ENCODE measurements at regions not wholly inside any gene's neighbourhood (a gene's known extent, or its start where the extent isn't known, plus 50 kb on each side); places are given as distances from the start of the nearest gene placed in this dataset.

GRCh38 chr4:152269448-152270191 is 266.3 kb downstream of the FBXW7 start:
- Histone ChIP-seq H3K4me1 (ENCODE audit: control insufficient read depth, insufficient read depth, low read length) (no peaks in the 10 kb centered on the region), H3K9ac (ENCODE audit: low read length) (no peak overlapping the region), H3K4me3 (ENCODE audit: low read length) (no peak overlapping the region), H3K27ac (ENCODE audit: low read depth, low read length) (no peak overlapping the region), H3K36me3 (ENCODE audit: control insufficient read depth, insufficient read depth, low read length) (no peaks in the 10 kb centered on the region), H3K27me3 (ENCODE audit: control insufficient read depth, insufficient read depth, low read length) (no peaks in the 10 kb centered on the region)

- no peaks in the 10 kb centered on the region for H3K36me3 ChIP-seq (ENCODE audit: control insufficient read depth, insufficient read depth, low read length)
- H3K27ac ChIP-seq (ENCODE audit: low read depth, low read length): no peak overlapping the region
Observed at GRCh38 chr4:152267811-152268210, 268.1 kb downstream of the FBXW7 start.

DNA sequence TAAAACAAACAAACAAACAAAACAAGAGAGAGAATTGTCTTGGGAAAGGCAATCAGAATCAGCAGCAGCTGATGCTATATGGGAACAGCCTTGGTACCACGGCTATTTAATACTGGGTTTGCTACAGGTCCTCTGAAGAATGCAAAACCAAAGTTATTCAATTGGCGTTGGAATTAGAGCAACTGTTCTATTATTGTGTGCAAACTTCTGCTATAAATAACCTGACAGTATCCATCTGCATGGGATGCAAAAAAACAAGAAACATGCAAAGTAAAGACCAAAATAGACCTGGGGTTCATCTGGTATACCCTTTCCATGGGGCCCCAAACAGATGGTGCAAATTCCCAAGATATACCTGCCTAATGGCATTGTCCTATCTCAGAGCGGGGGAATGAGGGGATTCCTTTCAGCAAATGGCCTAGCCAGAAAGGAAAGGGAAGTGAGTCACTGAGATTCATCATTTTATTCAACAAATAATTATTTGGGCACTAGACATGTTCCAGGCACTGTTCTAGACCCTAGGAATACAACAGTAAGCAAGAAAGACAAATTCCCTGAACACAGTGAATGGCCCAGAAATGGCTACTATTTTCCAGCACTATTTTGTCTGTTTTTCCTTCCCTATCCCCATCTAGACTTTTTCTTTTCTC is 268.9 kb downstream of the FBXW7 start:
- Histone ChIP-seq H3K4me3 (ENCODE audit: low read length) (no peak overlapping the region), H3K4me1 (ENCODE audit: control insufficient read depth, insufficient read depth, low read length) (no peaks in the 10 kb centered on the region), H3K27ac (ENCODE audit: low read depth, low read length) (no peak overlapping the region), H3K36me3 (ENCODE audit: control insufficient read depth, insufficient read depth, low read length) (no peaks in the 10 kb centered on the region), H3K9ac (ENCODE audit: low read length) (no peak overlapping the region), H3K27me3 (ENCODE audit: control insufficient read depth, insufficient read depth, low read length) (no peaks in the 10 kb centered on the region)

More at GRCh38 chr4:152267811-152268210, 268.1 kb downstream of the FBXW7 start:
- no peaks in the 10 kb centered on the region for H3K4me1 ChIP-seq (ENCODE audit: control insufficient read depth, insufficient read depth, low read length)
- H3K27me3 ChIP-seq (ENCODE audit: control insufficient read depth, insufficient read depth, low read length): no peaks in the 10 kb centered on the region
- H3K9ac ChIP-seq (ENCODE audit: low read length): no peak overlapping the region
- no peak overlapping the region for H3K4me3 ChIP-seq (ENCODE audit: low read length)

GRCh38 chr4:152265149-152265621 is 270.7 kb downstream of the FBXW7 start:
- Histone ChIP-seq H3K9ac (ENCODE audit: low read length) (no peak overlapping the region), H3K27ac (ENCODE audit: low read depth, low read length) (no peak overlapping the region), H3K27me3 (ENCODE audit: control insufficient read depth, insufficient read depth, low read length) (no peaks in the 10 kb centered on the region), H3K4me3 (ENCODE audit: low read length) (no peak overlapping the region), H3K4me1 (ENCODE audit: control insufficient read depth, insufficient read depth, low read length) (no peaks in the 10 kb centered on the region), H3K36me3 (ENCODE audit: control insufficient read depth, insufficient read depth, low read length) (no peaks in the 10 kb centered on the region)

DNA sequence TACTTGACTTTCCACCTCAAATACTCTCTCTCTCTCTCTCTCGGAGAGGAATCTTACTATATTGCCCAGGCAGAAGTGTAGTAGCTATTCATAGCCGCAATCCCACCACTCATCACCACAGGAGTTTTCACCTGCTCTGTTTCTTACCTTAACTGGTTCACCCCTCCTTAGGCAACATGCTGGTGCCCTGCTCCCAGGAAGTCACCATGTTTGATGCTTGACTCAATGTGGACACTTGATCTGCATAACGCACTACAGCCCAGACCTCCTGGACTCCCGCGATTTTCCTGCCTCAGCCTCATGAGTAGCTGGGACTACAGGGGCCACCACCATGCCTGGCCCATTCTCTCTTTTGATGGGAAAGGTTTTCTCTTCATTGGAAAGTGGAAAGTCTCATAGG is 271.8 kb downstream of the FBXW7 start:
- Histone ChIP-seq H3K4me1 (ENCODE audit: control insufficient read depth, insufficient read depth, low read length) (no peaks in the 10 kb centered on the region), H3K27me3 (ENCODE audit: control insufficient read depth, insufficient read depth, low read length) (no peaks in the 10 kb centered on the region), H3K27ac (ENCODE audit: low read depth, low read length) (no peak overlapping the region), H3K36me3 (ENCODE audit: control insufficient read depth, insufficient read depth, low read length) (no peaks in the 10 kb centered on the region), H3K9ac (ENCODE audit: low read length) (no peak overlapping the region), H3K4me3 (ENCODE audit: low read length) (no peak overlapping the region)

- Histone ChIP-seq H3K4me3 (ENCODE audit: low read length) (no peak overlapping the region), H3K4me1 (ENCODE audit: control insufficient read depth, insufficient read depth, low read length) (no peaks in the 10 kb centered on the region), H3K36me3 (ENCODE audit: control insufficient read depth, insufficient read depth, low read length) (no peaks in the 10 kb centered on the region), H3K27me3 (ENCODE audit: control insufficient read depth, insufficient read depth, low read length) (no peaks in the 10 kb centered on the region), H3K9ac (ENCODE audit: low read length) (no peak overlapping the region), H3K27ac (ENCODE audit: low read depth, low read length) (no peak overlapping the region)
Observed at GRCh38 chr4:152259866-152260265, 276.0 kb downstream of the FBXW7 start.

DNA sequence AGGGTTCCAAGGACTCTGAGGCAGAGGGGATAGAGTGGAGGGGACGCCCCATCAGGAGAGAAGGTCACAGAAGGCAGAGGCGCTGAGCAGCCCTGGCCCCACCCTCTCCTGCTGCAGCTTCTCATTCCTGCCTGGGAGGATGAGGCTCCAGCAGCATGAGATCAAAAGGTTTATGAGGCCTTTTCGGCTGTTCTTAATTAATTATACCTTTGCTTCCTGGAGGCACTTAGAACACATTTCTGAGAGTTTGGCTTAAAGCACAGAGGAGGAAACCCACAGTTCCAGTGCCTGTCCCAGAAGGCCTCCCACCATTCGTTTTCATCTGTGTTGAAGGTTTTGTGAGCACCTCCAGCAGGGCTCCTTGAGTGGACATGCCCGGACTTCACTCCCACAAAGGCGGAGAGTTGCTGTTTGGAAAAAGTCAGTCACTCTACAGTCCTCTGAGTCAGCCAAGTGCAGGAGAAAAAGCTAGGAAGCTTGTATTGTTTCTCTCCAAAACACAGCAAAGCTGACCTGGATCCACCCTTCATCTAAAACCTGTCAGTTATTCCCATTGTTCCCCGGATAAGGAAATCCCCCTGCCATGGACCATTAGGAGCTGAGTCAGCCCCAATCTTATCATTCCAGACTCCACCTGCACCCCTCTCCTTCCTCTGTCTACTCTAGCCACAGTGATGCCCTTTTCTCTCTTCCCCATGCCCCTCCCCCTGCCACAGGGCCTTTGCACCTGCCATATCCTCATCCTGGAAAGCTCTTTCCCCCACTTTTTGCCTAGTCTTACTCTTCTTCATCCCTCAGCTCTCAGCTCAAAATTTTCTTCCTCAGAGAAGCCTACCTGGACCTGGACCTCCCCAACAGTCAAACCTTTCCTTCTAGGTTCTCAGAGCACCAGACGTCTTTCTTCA is 276.8 kb downstream of the FBXW7 start:
- no peak overlapping the region for H3K9ac ChIP-seq (ENCODE audit: low read length)
- no peaks in the 10 kb centered on the region for H3K4me1 ChIP-seq (ENCODE audit: control insufficient read depth, insufficient read depth, low read length)
- H3K36me3 ChIP-seq (ENCODE audit: control insufficient read depth, insufficient read depth, low read length): no peaks in the 10 kb centered on the region
- H3K27ac ChIP-seq (ENCODE audit: low read depth, low read length): no peak overlapping the region
- H3K27me3 ChIP-seq (ENCODE audit: control insufficient read depth, insufficient read depth, low read length): no peaks in the 10 kb centered on the region
- H3K4me3 ChIP-seq (ENCODE audit: low read length): no peak overlapping the region

GRCh38 chr4:152258391-152258790 is 277.5 kb downstream of the FBXW7 start:
- Histone ChIP-seq H3K4me1 (ENCODE audit: control insufficient read depth, insufficient read depth, low read length) (no peaks in the 10 kb centered on the region), H3K36me3 (ENCODE audit: control insufficient read depth, insufficient read depth, low read length) (no peaks in the 10 kb centered on the region), H3K4me3 (ENCODE audit: low read length) (no peak overlapping the region), H3K27ac (ENCODE audit: low read depth, low read length) (no peak overlapping the region), H3K27me3 (ENCODE audit: control insufficient read depth, insufficient read depth, low read length) (no peaks in the 10 kb centered on the region), H3K9ac (ENCODE audit: low read length) (no peak overlapping the region)

GRCh38 chr4:152257601-152258066 is 278.3 kb downstream of the FBXW7 start:
- H3K4me3 ChIP-seq (ENCODE audit: low read length): no peak overlapping the region
- H3K9ac ChIP-seq (ENCODE audit: low read length): no peak overlapping the region
- no peaks in the 10 kb centered on the region for H3K4me1 ChIP-seq (ENCODE audit: control insufficient read depth, insufficient read depth, low read length)
- no peaks in the 10 kb centered on the region for H3K27me3 ChIP-seq (ENCODE audit: control insufficient read depth, insufficient read depth, low read length)
- H3K36me3 ChIP-seq (ENCODE audit: control insufficient read depth, insufficient read depth, low read length): no peaks in the 10 kb centered on the region
- H3K27ac ChIP-seq (ENCODE audit: low read depth, low read length): no peak overlapping the region

GRCh38 chr4:152256996-152257395 is 278.9 kb downstream of the FBXW7 start:
- no peak overlapping the region for H3K4me3 ChIP-seq (ENCODE audit: low read length)
- H3K4me1 ChIP-seq (ENCODE audit: control insufficient read depth, insufficient read depth, low read length): no peaks in the 10 kb centered on the region
- H3K36me3 ChIP-seq (ENCODE audit: control insufficient read depth, insufficient read depth, low read length): no peaks in the 10 kb centered on the region
- H3K27ac ChIP-seq (ENCODE audit: low read depth, low read length): no peak overlapping the region
- H3K9ac ChIP-seq (ENCODE audit: low read length): no peak overlapping the region
- no peaks in the 10 kb centered on the region for H3K27me3 ChIP-seq (ENCODE audit: control insufficient read depth, insufficient read depth, low read length)

- H3K36me3 ChIP-seq (ENCODE audit: control insufficient read depth, insufficient read depth, low read length): no peaks in the 10 kb centered on the region
- H3K4me3 ChIP-seq (ENCODE audit: low read length): no peak overlapping the region
- no peak overlapping the region for H3K9ac ChIP-seq (ENCODE audit: low read length)
- H3K4me1 ChIP-seq (ENCODE audit: control insufficient read depth, insufficient read depth, low read length): no peaks in the 10 kb centered on the region
- H3K27ac ChIP-seq (ENCODE audit: low read depth, low read length): no peak overlapping the region
- no peaks in the 10 kb centered on the region for H3K27me3 ChIP-seq (ENCODE audit: control insufficient read depth, insufficient read depth, low read length)
Observed at GRCh38 chr4:152255437-152255836, 280.5 kb downstream of the FBXW7 start.

- no peak overlapping the region for H3K27ac ChIP-seq (ENCODE audit: low read depth, low read length)
- H3K4me3 ChIP-seq (ENCODE audit: low read length): no peak overlapping the region
- H3K9ac ChIP-seq (ENCODE audit: low read length): no peak overlapping the region
- no peaks in the 10 kb centered on the region for H3K36me3 ChIP-seq (ENCODE audit: control insufficient read depth, insufficient read depth, low read length)
- no peaks in the 10 kb centered on the region for H3K27me3 ChIP-seq (ENCODE audit: control insufficient read depth, insufficient read depth, low read length)
- H3K4me1 ChIP-seq (ENCODE audit: control insufficient read depth, insufficient read depth, low read length): no peaks in the 10 kb centered on the region
Observed at GRCh38 chr4:152248347-152248746, 287.5 kb downstream of the FBXW7 start.

All from rectal smooth muscle tissue (tissue), 1 donor.